ENCODE measurements at regions not wholly inside any gene's neighbourhood (a gene's known extent, or its start where the extent isn't known, plus 50 kb on each side); places are given as distances from the start of the nearest gene placed in this dataset.

- TF ChIP-seq GATA2 (IDR thresholded peaks at IDR 0.05; ENCODE audit: low read depth, low read length) (no peak), GATA3 (IDR thresholded peaks at IDR 0.05; ENCODE audit: low read depth, low read length) (no peak)
Observed at GRCh38 chr2:239865059-239865639, 160.0 kb downstream of the NDUFA10 start.

GRCh38 chr2:239864247-239865058 lies 160.7 kb downstream of the NDUFA10 start:
- TF ChIP-seq GATA2 (IDR thresholded peaks at IDR 0.05; ENCODE audit: low read depth, low read length) (no peak), GATA3 (IDR thresholded peaks at IDR 0.05; ENCODE audit: low read depth, low read length) (no peak)

- no peak for TF ChIP-seq GATA2 (IDR thresholded peaks at IDR 0.05; ENCODE audit: low read depth, low read length)
- TF ChIP-seq GATA3 (IDR thresholded peaks at IDR 0.05; ENCODE audit: low read depth, low read length), result no peak
Observed at GRCh38 chr2:239862613-239863012, 162.5 kb downstream of the NDUFA10 start.

GRCh38 chr2:239858179-239858578 lies 167.0 kb downstream of the NDUFA10 start:
- no peak for TF ChIP-seq GATA3 (IDR thresholded peaks at IDR 0.05; ENCODE audit: low read depth, low read length)
- TF ChIP-seq GATA2 (IDR thresholded peaks at IDR 0.05; ENCODE audit: low read depth, low read length), result no peak

- TF ChIP-seq GATA3 (IDR thresholded peaks at IDR 0.05; ENCODE audit: low read depth, low read length), result no peak
- no peak for TF ChIP-seq GATA2 (IDR thresholded peaks at IDR 0.05; ENCODE audit: low read depth, low read length)
Observed at GRCh38 chr2:239857591-239857990, 167.6 kb downstream of the NDUFA10 start.

GRCh38 chr2:239856620-239857285 lies 168.4 kb downstream of the NDUFA10 start:
- TF ChIP-seq GATA2 (IDR thresholded peaks at IDR 0.05; ENCODE audit: low read depth, low read length) (no peak), GATA3 (IDR thresholded peaks at IDR 0.05; ENCODE audit: low read depth, low read length) (no peak)

GRCh38 chr2:239855863-239856587 lies 169.1 kb downstream of the NDUFA10 start:
- TF ChIP-seq GATA3 (IDR thresholded peaks at IDR 0.05; ENCODE audit: low read depth, low read length) (no peak), GATA2 (IDR thresholded peaks at IDR 0.05; ENCODE audit: low read depth, low read length) (no peak)

- no peak for TF ChIP-seq GATA2 (IDR thresholded peaks at IDR 0.05; ENCODE audit: low read depth, low read length)
- TF ChIP-seq GATA3 (IDR thresholded peaks at IDR 0.05; ENCODE audit: low read depth, low read length), result no peak
Observed at GRCh38 chr2:239854596-239854995, 170.5 kb downstream of the NDUFA10 start.

- TF ChIP-seq GATA2 (IDR thresholded peaks at IDR 0.05; ENCODE audit: low read depth, low read length), result no peak
- no peak for TF ChIP-seq GATA3 (IDR thresholded peaks at IDR 0.05; ENCODE audit: low read depth, low read length)
Observed at GRCh38 chr2:239853706-239854327, 171.3 kb downstream of the NDUFA10 start.

- TF ChIP-seq GATA2 (IDR thresholded peaks at IDR 0.05; ENCODE audit: low read depth, low read length) (no peak), GATA3 (IDR thresholded peaks at IDR 0.05; ENCODE audit: low read depth, low read length) (no peak)
Observed at GRCh38 chr2:239853121-239853520, 172.0 kb downstream of the NDUFA10 start.

- TF ChIP-seq GATA2 (IDR thresholded peaks at IDR 0.05; ENCODE audit: low read depth, low read length) (no peak), GATA3 (IDR thresholded peaks at IDR 0.05; ENCODE audit: low read depth, low read length) (no peak)
Observed at GRCh38 chr2:239852272-239852671, 172.9 kb downstream of the NDUFA10 start.

- TF ChIP-seq GATA2 (IDR thresholded peaks at IDR 0.05; ENCODE audit: low read depth, low read length), result no peak; the same call in 1 of the 2 replicates
- no peak for TF ChIP-seq GATA3 (IDR thresholded peaks at IDR 0.05; ENCODE audit: low read depth, low read length)
Observed at GRCh38 chr2:239846789-239847676, 178.1 kb downstream of the NDUFA10 start.

GRCh38 chr2:239845968-239846367 lies 179.2 kb downstream of the NDUFA10 start:
- TF ChIP-seq GATA3 (IDR thresholded peaks at IDR 0.05; ENCODE audit: low read depth, low read length) (no peak), GATA2 (IDR thresholded peaks at IDR 0.05; ENCODE audit: low read depth, low read length) (no peak)

Measured in SH-SY5Y (cell line).